ENCODE measurements at regions not wholly inside any gene's neighbourhood (a gene's known extent, or its start where the extent isn't known, plus 50 kb on each side); places are given as distances from the start of the nearest gene placed in this dataset.

GRCh38 chr2:120984046-120984445 lies 248.4 kb downstream of the GLI2 start:
- Mint-ChIP-seq H3K9me3 (no peaks in the 10 kb centered on the region), H3K4me1 (ENCODE audit: low read depth) (no peaks in the 10 kb centered on the region), H3K4me3 (no peak overlapping the region), H3K36me3 (ENCODE audit: insufficient read depth) (no peaks in the 10 kb centered on the region), H3K27me3 (ENCODE audit: low read depth) (peaks cover 2% of the 10 kb centered on the region)
- DNase-seq: no peak
- no peak for ATAC-seq

GRCh38 chr2:120984452-120985173 lies 248.9 kb downstream of the GLI2 start:
- ATAC-seq (no peak), DNase-seq (no peak)
- Mint-ChIP-seq H3K4me3 (no peak overlapping the region), H3K9me3 (no peaks in the 10 kb centered on the region), H3K27me3 (ENCODE audit: low read depth) (peaks cover 2% of the 10 kb centered on the region), H3K4me1 (ENCODE audit: low read depth) (no peaks in the 10 kb centered on the region), H3K36me3 (ENCODE audit: insufficient read depth) (no peaks in the 10 kb centered on the region)

GRCh38 chr2:120985174-120985996 lies 249.7 kb downstream of the GLI2 start:
- no peaks in the 10 kb centered on the region for H3K36me3 Mint-ChIP-seq (ENCODE audit: insufficient read depth)
- H3K27me3 Mint-ChIP-seq (ENCODE audit: low read depth): peaks cover 2% of the 10 kb centered on the region
- no peaks in the 10 kb centered on the region for H3K4me1 Mint-ChIP-seq (ENCODE audit: low read depth)
- no peaks in the 10 kb centered on the region for H3K9me3 Mint-ChIP-seq
- ATAC-seq (no peak), DNase-seq (no peak)
- no peak overlapping the region for H3K4me3 Mint-ChIP-seq

GRCh38 chr2:120985997-120986651 lies 250.5 kb downstream of the GLI2 start:
- no peak for DNase-seq
- H3K27me3 Mint-ChIP-seq (ENCODE audit: low read depth): peaks cover 2% of the 10 kb centered on the region
- ATAC-seq: no peak
- no peaks in the 10 kb centered on the region for H3K36me3 Mint-ChIP-seq (ENCODE audit: insufficient read depth)
- H3K4me1 Mint-ChIP-seq (ENCODE audit: low read depth): no peaks in the 10 kb centered on the region
- no peaks in the 10 kb centered on the region for H3K9me3 Mint-ChIP-seq
- no peak overlapping the region for H3K4me3 Mint-ChIP-seq

GRCh38 chr2:120986898-120987650 lies 251.4 kb downstream of the GLI2 start:
- ATAC-seq (no peak), DNase-seq (no peak)
- H3K9me3 Mint-ChIP-seq: no peaks in the 10 kb centered on the region

GRCh38 chr2:120988051-120988699 lies 252.5 kb downstream of the GLI2 start:
- no peaks in the 10 kb centered on the region for H3K36me3 Mint-ChIP-seq (ENCODE audit: insufficient read depth)
- peaks cover 2% of the 10 kb centered on the region for H3K27me3 Mint-ChIP-seq (ENCODE audit: low read depth)

More at GRCh38 chr2:120986898-120987650, 251.4 kb downstream of the GLI2 start:
- H3K4me1 Mint-ChIP-seq (ENCODE audit: low read depth): no peaks in the 10 kb centered on the region
- no peak overlapping the region for H3K4me3 Mint-ChIP-seq
- H3K36me3 Mint-ChIP-seq (ENCODE audit: insufficient read depth): no peaks in the 10 kb centered on the region
- peaks cover 2% of the 10 kb centered on the region for H3K27me3 Mint-ChIP-seq (ENCODE audit: low read depth)

GRCh38 chr2:120988700-120989511 lies 253.2 kb downstream of the GLI2 start:
- no peaks in the 10 kb centered on the region for H3K4me1 Mint-ChIP-seq (ENCODE audit: low read depth)
- DNase-seq (no peak), ATAC-seq (no peak)
- H3K9me3 Mint-ChIP-seq: no peaks in the 10 kb centered on the region
- H3K27me3 Mint-ChIP-seq (ENCODE audit: low read depth): peaks cover 8% of the 10 kb centered on the region
- no peaks in the 10 kb centered on the region for H3K36me3 Mint-ChIP-seq (ENCODE audit: insufficient read depth)
- H3K4me3 Mint-ChIP-seq: no peak overlapping the region

More at GRCh38 chr2:120988051-120988699, 252.5 kb downstream of the GLI2 start:
- Mint-ChIP-seq H3K4me1 (ENCODE audit: low read depth) (no peaks in the 10 kb centered on the region), H3K9me3 (no peaks in the 10 kb centered on the region), H3K4me3 (no peak overlapping the region)
- ATAC-seq (no peak), DNase-seq (no peak)

GRCh38 chr2:120989512-120990441 lies 254.1 kb downstream of the GLI2 start:
- Mint-ChIP-seq H3K27me3 (ENCODE audit: low read depth) (peaks cover 8% of the 10 kb centered on the region), H3K36me3 (ENCODE audit: insufficient read depth) (no peaks in the 10 kb centered on the region), H3K4me1 (ENCODE audit: low read depth) (no peaks in the 10 kb centered on the region), H3K9me3 (no peaks in the 10 kb centered on the region), H3K4me3 (no peak overlapping the region)
- DNase-seq: no peak
- ATAC-seq: no peak

- Mint-ChIP-seq H3K4me3 (no peak overlapping the region), H3K9me3 (no peaks in the 10 kb centered on the region), H3K27me3 (ENCODE audit: low read depth) (peaks cover 6% of the 10 kb centered on the region), H3K4me1 (ENCODE audit: low read depth) (no peaks in the 10 kb centered on the region), H3K36me3 (ENCODE audit: insufficient read depth) (no peaks in the 10 kb centered on the region)
- no peak for DNase-seq
- ATAC-seq: no peak
Measured at GRCh38 chr2:120990451-120990871, 254.8 kb downstream of the GLI2 start.

GRCh38 chr2:120991441-120991840 lies 255.8 kb downstream of the GLI2 start:
- H3K4me3 Mint-ChIP-seq: no peak overlapping the region
- peaks cover 6% of the 10 kb centered on the region for H3K27me3 Mint-ChIP-seq (ENCODE audit: low read depth)
- DNase-seq: no peak
- no peaks in the 10 kb centered on the region for H3K9me3 Mint-ChIP-seq
- ATAC-seq: no peak
- H3K36me3 Mint-ChIP-seq (ENCODE audit: insufficient read depth): no peaks in the 10 kb centered on the region
- H3K4me1 Mint-ChIP-seq (ENCODE audit: low read depth): no peaks in the 10 kb centered on the region

GRCh38 chr2:120992791-120993555 lies 257.3 kb downstream of the GLI2 start:
- no peak overlapping the region for H3K4me3 Mint-ChIP-seq
- H3K9me3 Mint-ChIP-seq: no peaks in the 10 kb centered on the region
- peaks cover 6% of the 10 kb centered on the region for H3K27me3 Mint-ChIP-seq (ENCODE audit: low read depth)
- H3K4me1 Mint-ChIP-seq (ENCODE audit: low read depth): no peaks in the 10 kb centered on the region
- no peaks in the 10 kb centered on the region for H3K36me3 Mint-ChIP-seq (ENCODE audit: insufficient read depth)
- DNase-seq (no peak), ATAC-seq (no peak)

- Mint-ChIP-seq H3K4me3 (no peak overlapping the region), H3K27me3 (ENCODE audit: low read depth) (peaks cover 6% of the 10 kb centered on the region), H3K36me3 (ENCODE audit: insufficient read depth) (no peaks in the 10 kb centered on the region), H3K9me3 (no peaks in the 10 kb centered on the region), H3K4me1 (ENCODE audit: low read depth) (no peaks in the 10 kb centered on the region)
- DNase-seq (no peak), ATAC-seq (no peak)
Measured at GRCh38 chr2:120993661-120994060, 258.0 kb downstream of the GLI2 start.
